Testis (tissue), 2 donors: ENCODE measurements at regions not wholly inside any gene's neighbourhood (a gene's known extent, or its start where the extent isn't known, plus 50 kb on each side); places are given as distances from the start of the nearest gene placed in this dataset.

Experiments used
- DNase-seq: peaks from one replicate; pipeline ENCODE4 v3.0.0-alpha.2; 2019
- H3K27ac ChIP-seq, 2 donors: fragments of 200-600 bp; sonication (generic); one replicate each; pipeline ENCODE4 v1.5.1; 2019
- H3K27me3 ChIP-seq: fragments of 200-600 bp; sonication (generic); one replicate; pipeline ENCODE4 v1.5.1; 2019
- H3K36me3 ChIP-seq: fragments of 200-600 bp; sonication (generic); one replicate; pipeline ENCODE4 v1.5.1; 2017; ENCODE audit warnings: low read depth; ENCODE audit errors: missing control alignments
- H3K4me1 ChIP-seq: fragments of 200-600 bp; sonication (generic); one replicate; pipeline ENCODE4 v1.5.1; 2019
- H3K4me3 ChIP-seq, 2 donors: fragments of 200-600 bp; sonication (generic); one replicate each; pipeline ENCODE4 v1.5.1; 2017 to 2019
- H3K9me3 ChIP-seq: fragments of 200-600 bp; sonication (generic); one replicate; pipeline ENCODE4 v1.5.1; 2017
- POLR2A ChIP-seq: fragments of 450-650 bp; IDR thresholded peaks from one replicate; pipeline ENCODE4 v1.6.1; 2017; ENCODE audit warnings: antibody characterized with exemption, mild to moderate bottlenecking, moderate library complexity
- WGBS, 2 donors: methylation state at CpG; one replicate each; pipeline ENCODE4 v1.1.5; 2018; 5-methylcytosine and 5-hydroxymethylcytosine counted together
- intact Hi-C: fragments of 100-400 bp; cut with DNase I; formaldehyde crosslinking; loops from one replicate; pipeline ENCODE4 v1.15.1; 2023; ENCODE audit warnings: low total_unique reads
- TF ChIP-seq, protein P1 (sequence below), 3 experiments: fragments of 450-650 bp in 2 of 3; fragments of 200-600 bp in 1 of 3; sonication (generic) in 1 of 3; IDR thresholded peaks; one replicate each; pipeline ENCODE4 v1.5.1; 2016 to 2019; ENCODE audit warnings: antibody characterized with exemption in 3 of 3, mild to moderate bottlenecking in 2 of 3, moderate library complexity in 1 of 3

GRCh38 chr5:60357302-60357701, 342.7 kb downstream of the DEPDC1B start:
- Histone ChIP-seq H3K4me3 (no peak overlapping the region), H3K27ac (no peak overlapping the region), H3K4me1 (no peaks in the 10 kb centered on the region), H3K36me3 (no peaks in the 10 kb centered on the region), H3K9me3 (no peaks in the 10 kb centered on the region), H3K27me3 (no peaks in the 10 kb centered on the region)
- no peak for TF ChIP-seq POLR2A
- TF ChIP-seq, protein P1, sequence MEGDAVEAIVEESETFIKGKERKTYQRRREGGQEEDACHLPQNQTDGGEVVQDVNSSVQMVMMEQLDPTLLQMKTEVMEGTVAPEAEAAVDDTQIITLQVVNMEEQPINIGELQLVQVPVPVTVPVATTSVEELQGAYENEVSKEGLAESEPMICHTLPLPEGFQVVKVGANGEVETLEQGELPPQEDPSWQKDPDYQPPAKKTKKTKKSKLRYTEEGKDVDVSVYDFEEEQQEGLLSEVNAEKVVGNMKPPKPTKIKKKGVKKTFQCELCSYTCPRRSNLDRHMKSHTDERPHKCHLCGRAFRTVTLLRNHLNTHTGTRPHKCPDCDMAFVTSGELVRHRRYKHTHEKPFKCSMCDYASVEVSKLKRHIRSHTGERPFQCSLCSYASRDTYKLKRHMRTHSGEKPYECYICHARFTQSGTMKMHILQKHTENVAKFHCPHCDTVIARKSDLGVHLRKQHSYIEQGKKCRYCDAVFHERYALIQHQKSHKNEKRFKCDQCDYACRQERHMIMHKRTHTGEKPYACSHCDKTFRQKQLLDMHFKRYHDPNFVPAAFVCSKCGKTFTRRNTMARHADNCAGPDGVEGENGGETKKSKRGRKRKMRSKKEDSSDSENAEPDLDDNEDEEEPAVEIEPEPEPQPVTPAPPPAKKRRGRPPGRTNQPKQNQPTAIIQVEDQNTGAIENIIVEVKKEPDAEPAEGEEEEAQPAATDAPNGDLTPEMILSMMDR (IDR thresholded peaks at IDR 0.05), result no peak
- intact Hi-C loops, result no loop called here
- DNase-seq, result no peak

DNA sequence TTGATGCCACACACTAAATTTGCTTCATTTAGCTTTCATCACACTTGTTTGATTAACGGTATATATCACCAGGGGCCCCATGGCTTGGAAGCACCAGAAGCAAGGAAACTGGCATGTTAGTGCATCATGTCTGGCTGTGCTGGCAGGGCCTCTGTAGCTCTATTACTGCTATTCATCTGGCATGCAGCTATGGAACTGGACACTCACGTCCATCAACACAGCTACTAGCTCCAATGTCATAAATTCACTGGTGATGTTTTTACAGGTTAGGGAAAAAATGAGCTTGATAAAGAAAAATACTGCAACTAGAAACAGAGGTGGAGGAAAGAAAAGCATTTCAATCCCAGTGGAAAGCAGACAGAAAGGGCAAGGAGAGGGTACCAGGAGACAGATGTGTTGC, 343.2 kb downstream of the DEPDC1B start:
- Histone ChIP-seq H3K9me3 (no peaks in the 10 kb centered on the region), H3K4me3 (no peak overlapping the region), H3K4me1 (no peaks in the 10 kb centered on the region), H3K27ac (no peak overlapping the region), H3K36me3 (no peaks in the 10 kb centered on the region), H3K27me3 (no peaks in the 10 kb centered on the region)
- no peak for DNase-seq
- WGBS, 2 donors, result 63 to 67% methylated on average over 2 of the region's 2 CpGs
- intact Hi-C loops, result no loop called here
- TF ChIP-seq POLR2A, result no peak
- TF ChIP-seq, protein P1 (IDR thresholded peaks at IDR 0.05), result no peak

DNA sequence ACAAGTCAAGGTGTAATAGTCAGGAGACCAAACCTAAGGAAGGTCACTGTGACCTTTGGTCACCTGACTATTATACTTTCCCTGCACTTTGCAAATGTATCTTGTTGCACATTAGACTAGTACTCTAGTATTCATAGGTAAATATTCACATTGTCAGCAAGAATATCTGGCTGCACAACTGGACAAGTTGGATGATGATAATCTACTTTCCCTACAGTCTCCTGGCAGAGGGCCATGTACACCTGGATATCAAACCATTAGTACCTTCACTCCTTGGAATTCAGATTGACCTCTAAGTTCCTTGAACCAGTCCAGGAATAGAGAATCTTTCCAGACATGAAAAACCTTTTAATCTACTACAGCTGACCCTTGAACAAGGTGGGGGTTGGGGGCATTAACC, 344.8 kb downstream of the DEPDC1B start:
- H3K27ac ChIP-seq, result no peak overlapping the region
- intact Hi-C loops, result no loop called here
- no peaks in the 10 kb centered on the region for H3K9me3 ChIP-seq
- no peaks in the 10 kb centered on the region for H3K27me3 ChIP-seq
- no peak for DNase-seq
- TF ChIP-seq POLR2A, result no peak
- TF ChIP-seq, protein P1 (IDR thresholded peaks at IDR 0.05), result no peak
- H3K36me3 ChIP-seq, result no peaks in the 10 kb centered on the region
- no peak overlapping the region for H3K4me3 ChIP-seq
- no peaks in the 10 kb centered on the region for H3K4me1 ChIP-seq

- H3K4me1 ChIP-seq, result no peaks in the 10 kb centered on the region
- H3K27me3 ChIP-seq, result no peaks in the 10 kb centered on the region
- no peak for DNase-seq
- no peak overlapping the region for H3K4me3 ChIP-seq
- no peaks in the 10 kb centered on the region for H3K9me3 ChIP-seq
- intact Hi-C loops, result no loop called here
- H3K36me3 ChIP-seq, result no peaks in the 10 kb centered on the region
- H3K27ac ChIP-seq, result no peak overlapping the region
- WGBS, 2 donors, result 83 to 86% methylated on average over 1 of the region's 1 CpG
- TF ChIP-seq, protein P1 (IDR thresholded peaks at IDR 0.05), result no peak
- no peak for TF ChIP-seq POLR2A
These were observed 345.7 kb downstream of the DEPDC1B start for GRCh38 chr5:60354311-60354710.

DNA sequence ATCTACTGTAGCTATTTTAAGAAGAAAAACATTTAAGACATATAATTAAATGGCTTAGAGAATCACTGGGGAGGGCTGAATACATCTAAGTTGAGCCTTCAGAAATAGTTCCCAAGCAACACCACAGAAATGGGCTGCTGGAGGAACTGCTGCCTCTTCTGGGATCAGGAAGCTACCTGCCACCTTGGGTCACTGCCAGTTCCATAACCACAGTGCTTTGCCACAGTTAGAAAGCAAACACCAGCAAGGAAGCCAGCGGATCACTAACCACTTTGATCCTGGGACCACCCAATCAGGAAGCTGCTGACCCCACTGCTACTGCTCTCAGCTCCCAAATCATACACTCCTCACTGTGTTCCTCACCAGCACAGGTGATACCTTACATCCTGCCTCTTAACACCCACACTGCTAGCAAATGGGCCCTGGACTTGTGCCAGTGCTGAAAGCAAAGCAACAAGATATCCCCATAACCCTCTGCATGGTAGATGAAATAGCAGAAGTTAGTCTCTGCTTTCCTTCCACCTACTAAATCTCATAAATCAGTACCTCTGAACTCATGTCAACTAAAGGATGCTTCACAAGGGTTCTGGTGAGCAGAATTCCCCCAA, 346.9 kb downstream of the DEPDC1B start:
- Histone ChIP-seq H3K36me3 (no peaks in the 10 kb centered on the region), H3K27ac (no peak overlapping the region), H3K9me3 (no peaks in the 10 kb centered on the region), H3K27me3 (no peaks in the 10 kb centered on the region), H3K4me1 (no peaks in the 10 kb centered on the region), H3K4me3 (no peak overlapping the region)
- WGBS, 2 donors, result 88 to 100% methylated on average over 1 of the region's 1 CpG
- no peak for DNase-seq
- TF ChIP-seq, protein P1 (IDR thresholded peaks at IDR 0.05), result no peak
- TF ChIP-seq POLR2A, result no peak
- intact Hi-C loops, result no loop called here
